Mesenchymal stem cell (in vitro differentiated cells and primary cell): ENCODE measurements at regions not wholly inside any gene's neighbourhood (a gene's known extent, or its start where the extent isn't known, plus 50 kb on each side); places are given as distances from the start of the nearest gene placed in this dataset.

Experiments
- DNase-seq: peaks from one replicate; pipeline ENCODE4 v3.0.0-alpha.2; 2013
- H2AFZ ChIP-seq: one replicate; pipeline ENCODE4 v1.6.1; 2013; ENCODE audit warnings: low read depth, mild to moderate bottlenecking, control low read depth, inconsistent platforms, low read length, moderate library complexity
- H2AK5ac ChIP-seq: 2 replicates; pipeline ENCODE4 v1.6.1; 2013; ENCODE audit warnings: low read length, moderate library complexity, mild to moderate bottlenecking, inconsistent platforms; ENCODE audit not compliant: severe bottlenecking
- H2BK120ac ChIP-seq: one replicate; pipeline ENCODE4 v1.6.1; 2013; ENCODE audit warnings: low read depth, mild to moderate bottlenecking, inconsistent platforms, low read length, moderate library complexity
- H2BK12ac ChIP-seq, 2 experiments: one replicate each; pipeline ENCODE4 v1.6.1; 2013; ENCODE audit warnings: inconsistent platforms in 2 of 2, low read length in 2 of 2, mild to moderate bottlenecking in 2 of 2, moderate library complexity in 2 of 2, control low read depth in 1 of 2
- H2BK15ac ChIP-seq: one replicate; pipeline ENCODE4 v1.6.1; 2013; ENCODE audit warnings: mild to moderate bottlenecking, low read depth, inconsistent platforms; ENCODE audit not compliant: poor library complexity, severe bottlenecking
- H2BK5ac ChIP-seq: 2 replicates; pipeline ENCODE4 v1.6.1; 2013; ENCODE audit warnings: low read depth, mild to moderate bottlenecking, low read length, control low read depth, inconsistent platforms; ENCODE audit not compliant: poor library complexity, severe bottlenecking
- H3K14ac ChIP-seq, 2 experiments: one replicate each; pipeline ENCODE4 v1.6.1; 2013; ENCODE audit warnings: inconsistent platforms in 2 of 2, low read length in 2 of 2, control low read depth in 1 of 2, mild to moderate bottlenecking in 1 of 2, moderate library complexity in 1 of 2
- H3K18ac ChIP-seq, 2 experiments: one replicate each; pipeline ENCODE4 v1.6.1; 2013; ENCODE audit warnings: inconsistent platforms in 2 of 2, low read length in 2 of 2, control low read depth in 1 of 2, low read depth in 1 of 2, mild to moderate bottlenecking in 1 of 2
- H3K23ac ChIP-seq, 2 experiments: one replicate each; pipeline ENCODE4 v1.6.1; 2013; ENCODE audit warnings: inconsistent platforms in 2 of 2, low read length in 2 of 2, mild to moderate bottlenecking in 2 of 2, moderate library complexity in 2 of 2, control low read depth in 1 of 2
- H3K27ac ChIP-seq: 2 replicates; pipeline ENCODE4 v1.5.1; 2013; ENCODE audit warnings: mild to moderate bottlenecking, moderate library complexity, low read length, control low read depth, inconsistent platforms; ENCODE audit not compliant: poor library complexity, severe bottlenecking
- H3K27me3 ChIP-seq, 2 experiments: 2 replicates each; pipeline versions ENCODE4 v1.6.1 to v1.7.0; 2013; ENCODE audit warnings: low read length in 2 of 2, mild to moderate bottlenecking in 2 of 2, moderate library complexity in 2 of 2, control low read depth in 1 of 2, inconsistent platforms in 1 of 2; ENCODE audit not compliant: control insufficient read depth in 1 of 2, insufficient read depth in 1 of 2
- H3K36me3 ChIP-seq, 2 experiments: 2 replicates each; pipeline versions ENCODE4 v1.6.1 to v1.7.0; 2013; ENCODE audit warnings: low read length in 2 of 2, control low read depth in 1 of 2, inconsistent platforms in 1 of 2, low read depth in 1 of 2, mild to moderate bottlenecking in 1 of 2; ENCODE audit not compliant: insufficient read depth in 2 of 2, control insufficient read depth in 1 of 2
- H3K4ac ChIP-seq, 2 experiments: one replicate each; pipeline ENCODE4 v1.6.1; 2013; ENCODE audit warnings: inconsistent platforms in 2 of 2, low read length in 2 of 2, mild to moderate bottlenecking in 2 of 2, moderate library complexity in 2 of 2, control low read depth in 1 of 2, low read depth in 1 of 2
- H3K4me1 ChIP-seq: 2 replicates; pipeline ENCODE4 v1.6.1; 2013; ENCODE audit warnings: low read depth, low read length, control low read depth; ENCODE audit not compliant: control insufficient read depth, insufficient read depth
- H3K4me2 ChIP-seq: 2 replicates; pipeline ENCODE4 v1.6.1; 2013; ENCODE audit warnings: low read length, mild to moderate bottlenecking, inconsistent platforms; ENCODE audit not compliant: poor library complexity, severe bottlenecking
- H3K4me3 ChIP-seq, 2 experiments: 2 replicates each; pipeline versions ENCODE4 v1.5.1 to v1.7.0; 2013; ENCODE audit warnings: low read length in 2 of 2, mild to moderate bottlenecking in 2 of 2, control low read depth in 1 of 2, low read depth in 1 of 2; ENCODE audit not compliant: insufficient read depth in 1 of 2
- H3K79me1 ChIP-seq: replicated peaks from 2 replicates; pipeline ENCODE4 v1.6.1; 2013; ENCODE audit warnings: mild to moderate bottlenecking, control low read depth, low read length, inconsistent platforms; ENCODE audit not compliant: poor library complexity, severe bottlenecking
- H3K9ac ChIP-seq: 2 replicates; pipeline ENCODE4 v1.7.0; 2013; ENCODE audit warnings: mild to moderate bottlenecking, low read length, moderate library complexity
- H3K9me3 ChIP-seq: 2 replicates; pipeline ENCODE4 v1.7.0; 2013; ENCODE audit warnings: mild to moderate bottlenecking, low read length; ENCODE audit not compliant: control insufficient read depth
- H4K8ac ChIP-seq: one replicate; pipeline ENCODE4 v1.6.1; 2013; ENCODE audit warnings: inconsistent platforms, mild to moderate bottlenecking, low read length, moderate library complexity
- H4K91ac ChIP-seq: one replicate; pipeline ENCODE4 v1.6.1; 2013; ENCODE audit warnings: mild to moderate bottlenecking, low read length, inconsistent platforms
- WGBS: methylation state at CpG from one replicate; pipeline ENCODE4 v1.1.7; 2013; ENCODE audit warnings: mixed read lengths; 5-methylcytosine and 5-hydroxymethylcytosine counted together

DNA sequence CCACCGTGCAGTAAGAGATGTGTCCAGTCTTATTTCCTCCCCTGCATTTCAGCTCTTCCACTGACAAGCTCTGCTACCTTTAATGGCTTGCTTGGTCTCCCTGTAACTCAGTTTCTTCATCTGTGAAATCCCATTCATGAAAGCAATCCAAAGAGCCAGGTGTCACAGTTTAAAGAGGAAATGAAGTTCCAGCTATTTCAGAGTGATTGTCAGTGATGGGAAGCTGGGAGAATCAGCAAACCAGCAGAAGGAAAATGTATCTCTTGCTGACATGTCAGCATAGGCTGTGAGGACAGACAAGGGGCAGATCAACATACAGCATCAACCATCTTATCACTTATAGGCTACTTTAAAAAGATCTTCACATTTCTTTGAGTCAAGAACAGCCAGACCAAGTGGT lies 445.3 kb downstream of the ADRA2A start:
- H2BK120ac ChIP-seq, result no peak overlapping the region
- H3K79me1 ChIP-seq, result no peaks in the 10 kb centered on the region
- DNase-seq, result no peak
- no peaks in the 10 kb centered on the region for H3K9me3 ChIP-seq
- H2BK5ac ChIP-seq, result no peak overlapping the region
- no peak overlapping the region for H3K14ac ChIP-seq
- H3K4me3 ChIP-seq, result no peak overlapping the region
- no peak overlapping the region for H2BK15ac ChIP-seq
- H2BK12ac ChIP-seq, result no peak overlapping the region
- H4K8ac ChIP-seq, result no peak overlapping the region
- no peak overlapping the region for H3K27ac ChIP-seq
- no peaks in the 10 kb centered on the region for H3K36me3 ChIP-seq
- no peak overlapping the region for H4K91ac ChIP-seq
- no peak overlapping the region for H3K23ac ChIP-seq
- no peak overlapping the region for H3K9ac ChIP-seq
- 38% methylated on average over 1 of the region's 1 CpG for WGBS
- no peaks in the 10 kb centered on the region for H3K27me3 ChIP-seq
- no peak overlapping the region for H2AFZ ChIP-seq
- H3K4me2 ChIP-seq, result no peak overlapping the region
- H2AK5ac ChIP-seq, result no peak overlapping the region
- no peaks in the 10 kb centered on the region for H3K4me1 ChIP-seq
- no peak overlapping the region for H3K18ac ChIP-seq
- H3K4ac ChIP-seq, result no peak overlapping the region

DNA sequence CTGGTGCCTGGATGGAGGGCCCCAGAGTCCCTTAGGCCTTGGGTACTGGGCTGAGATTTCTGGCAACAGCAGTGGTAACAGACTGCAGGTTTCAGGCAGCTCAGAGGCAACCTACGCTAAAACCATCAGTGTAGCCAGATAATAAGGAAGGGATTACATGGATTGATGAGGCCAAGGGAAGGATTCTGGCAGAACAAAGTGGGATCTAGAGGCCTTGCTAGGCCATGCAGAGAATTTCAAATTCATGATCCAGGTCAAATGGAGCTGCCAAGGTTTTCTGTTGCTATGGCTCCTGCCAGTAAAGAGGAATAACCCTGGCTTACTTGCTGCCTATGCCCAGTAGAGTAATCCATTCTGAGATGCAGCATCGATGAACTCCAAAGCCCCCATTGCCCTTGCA lies 445.7 kb downstream of the ADRA2A start:
- no peak overlapping the region for H3K4me3 ChIP-seq
- no peak overlapping the region for H4K91ac ChIP-seq
- H3K4ac ChIP-seq, result no peak overlapping the region
- no peak overlapping the region for H3K18ac ChIP-seq
- DNase-seq, result no peak
- H3K79me1 ChIP-seq, result no peaks in the 10 kb centered on the region
- H2BK5ac ChIP-seq, result no peak overlapping the region
- no peaks in the 10 kb centered on the region for H3K27me3 ChIP-seq
- H2BK15ac ChIP-seq, result no peak overlapping the region
- H2AK5ac ChIP-seq, result no peak overlapping the region
- H3K23ac ChIP-seq, result no peak overlapping the region
- H4K8ac ChIP-seq, result no peak overlapping the region
- no peak overlapping the region for H3K27ac ChIP-seq
- H2AFZ ChIP-seq, result no peak overlapping the region
- no peak overlapping the region for H3K4me2 ChIP-seq
- no peak overlapping the region for H2BK12ac ChIP-seq
- WGBS, result 75% methylated on average over 2 of the region's 2 CpGs
- no peaks in the 10 kb centered on the region for H3K9me3 ChIP-seq
- no peaks in the 10 kb centered on the region for H3K4me1 ChIP-seq
- no peak overlapping the region for H3K14ac ChIP-seq
- no peak overlapping the region for H3K9ac ChIP-seq
- H3K36me3 ChIP-seq, result no peaks in the 10 kb centered on the region
- H2BK120ac ChIP-seq, result no peak overlapping the region

DNA sequence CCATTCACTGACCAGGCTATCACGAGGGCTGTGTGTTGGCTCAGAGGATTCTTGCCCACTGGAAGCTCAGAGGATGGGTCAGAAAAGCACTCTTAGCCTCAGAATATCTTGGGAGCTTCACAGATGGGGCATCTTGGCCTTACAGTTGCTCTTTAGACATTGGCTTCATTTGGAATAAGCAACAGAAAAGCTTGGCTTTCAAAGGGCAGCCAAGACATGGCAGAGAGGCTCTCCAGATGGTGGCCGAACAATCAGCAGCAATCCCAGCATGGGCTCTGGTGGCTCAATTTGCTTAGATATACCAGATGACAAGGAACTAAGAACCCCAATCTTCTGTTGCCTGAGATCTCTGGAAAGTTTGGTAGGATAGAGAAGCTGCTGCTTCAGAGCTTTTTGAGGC lies 446.2 kb downstream of the ADRA2A start:
- Histone ChIP-seq H4K91ac (no peak overlapping the region), H3K4me2 (no peak overlapping the region), H3K4me1 (no peaks in the 10 kb centered on the region), H3K27ac (no peak overlapping the region), H2BK5ac (no peak overlapping the region), H3K36me3 (no peaks in the 10 kb centered on the region), H2AK5ac (no peak overlapping the region), H3K4ac (no peak overlapping the region), H3K27me3 (no peaks in the 10 kb centered on the region), H2AFZ (no peak overlapping the region), H2BK12ac (no peak overlapping the region), H3K23ac (no peak overlapping the region), H3K9ac (no peak overlapping the region), H3K18ac (no peak overlapping the region), H3K14ac (no peak overlapping the region), H3K4me3 (no peak overlapping the region), H3K79me1 (no peaks in the 10 kb centered on the region), H3K9me3 (no peaks in the 10 kb centered on the region), H4K8ac (no peak overlapping the region), H2BK120ac (no peak overlapping the region), H2BK15ac (no peak overlapping the region)
- WGBS, result 69% methylated on average over 2 of the region's 2 CpGs
- DNase-seq, result no peak

DNA sequence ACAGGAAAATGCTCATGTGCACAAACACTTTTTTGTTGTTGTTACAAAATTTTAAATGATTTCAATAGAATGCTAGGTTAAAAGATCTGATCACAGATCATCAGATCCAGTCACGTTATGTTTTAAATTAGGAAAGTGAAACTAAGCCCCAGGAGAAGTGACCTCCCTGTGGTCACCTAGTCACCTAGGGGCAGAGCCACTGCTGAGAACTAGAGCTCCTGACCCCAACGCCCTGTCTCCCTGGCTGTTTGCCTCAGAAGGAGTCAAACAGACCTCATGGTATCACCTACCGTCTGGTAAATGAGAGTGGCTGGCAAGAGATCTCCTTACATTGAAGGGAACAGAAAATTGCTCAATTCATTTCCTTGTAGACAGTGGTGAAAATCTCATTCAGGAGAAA lies 447.3 kb downstream of the ADRA2A start:
- no peaks in the 10 kb centered on the region for H3K27me3 ChIP-seq
- H3K4me3 ChIP-seq, result no peak overlapping the region
- no peak overlapping the region for H3K14ac ChIP-seq
- no peak for DNase-seq
- no peak overlapping the region for H3K18ac ChIP-seq
- H2BK120ac ChIP-seq, result no peak overlapping the region
- H2AFZ ChIP-seq, result no peak overlapping the region
- 82% methylated on average over 3 of the region's 3 CpGs for WGBS
- no peak overlapping the region for H3K9ac ChIP-seq
- H2BK15ac ChIP-seq, result no peak overlapping the region
- H4K91ac ChIP-seq, result no peak overlapping the region
- no peak overlapping the region for H4K8ac ChIP-seq
- H2AK5ac ChIP-seq, result no peak overlapping the region
- no peak overlapping the region for H3K23ac ChIP-seq
- H3K36me3 ChIP-seq, result no peaks in the 10 kb centered on the region
- no peak overlapping the region for H3K27ac ChIP-seq
- H3K4me1 ChIP-seq, result no peaks in the 10 kb centered on the region
- no peak overlapping the region for H3K4me2 ChIP-seq
- H3K4ac ChIP-seq, result no peak overlapping the region
- no peak overlapping the region for H2BK12ac ChIP-seq
- H3K79me1 ChIP-seq, result no peaks in the 10 kb centered on the region
- no peak overlapping the region for H2BK5ac ChIP-seq
- H3K9me3 ChIP-seq, result no peaks in the 10 kb centered on the region
